B cell (primary cell): ENCODE measurements at regions not wholly inside any gene's neighbourhood (a gene's known extent, or its start where the extent isn't known, plus 50 kb on each side); places are given as distances from the start of the nearest gene placed in this dataset.

Experiments
- ATAC-seq: fragments of 200-7000 bp; cut with Tn5 transposase; one replicate; pipeline ENCODE4 v1.10.0; 2021; ENCODE audit warnings: low read depth, mild to moderate bottlenecking, moderate number of reproducible peaks, moderate library complexity
- CTCF ChIA-PET: fragments of 350-600 bp; sonication (Branson Sonifier 250); formaldehyde crosslinking; loops from one replicate; lab custom pipeline; 2021; ENCODE audit warnings: antibody characterized with exemption, inconsistent platforms; lab: Charles Lee
- POLR2A ChIA-PET: fragments of 350-600 bp; sonication (Branson Sonifier 250); formaldehyde crosslinking; loops from one replicate; lab custom pipeline; 2021; ENCODE audit warnings: antibody characterized with exemption; lab: Charles Lee
- DNase-seq: peaks from one replicate; pipeline ENCODE4 v3.0.0; 2013
- H2AFZ ChIP-seq: 2 replicates; pipeline ENCODE4 v1.6.1; 2012; ENCODE audit warnings: mild to moderate bottlenecking, low read depth, low read length; ENCODE audit not compliant: insufficient read depth, poor library complexity, severe bottlenecking
- H3K27ac ChIP-seq, 2 donors: 1 replicate in 1 of 2; 2 replicates in 1 of 2; pipeline ENCODE4 v1.5.1; 2012 to 2013; ENCODE audit warnings: low read length in 2 of 2, mild to moderate bottlenecking in 2 of 2, moderate library complexity in 1 of 2
- H3K27me3 ChIP-seq, 4 experiments: fragments of 200-600 bp in 1 of 4; sonication (generic) in 1 of 4; replicated peaks in 1 of 4; 1 replicate in 2 of 4; 2 replicates in 2 of 4; pipeline versions ENCODE4 v1.6.1 to v1.7.0; 2013 to 2016; ENCODE audit warnings: low read length in 3 of 4, mild to moderate bottlenecking in 2 of 4, mixed read lengths in 1 of 4, moderate library complexity in 1 of 4; ENCODE audit not compliant: insufficient read depth in 4 of 4, control insufficient read depth in 3 of 4; ENCODE audit errors: control extremely low read depth in 1 of 4
- H3K36me3 ChIP-seq, 2 experiments: replicated peaks in 1 of 2; 1 replicate in 1 of 2; 2 replicates in 1 of 2; pipeline versions ENCODE4 v1.6.1 to v1.7.1; 2013; ENCODE audit warnings: low read length in 1 of 2; ENCODE audit not compliant: insufficient read depth in 2 of 2, control insufficient read depth in 1 of 2; ENCODE audit errors: control extremely low read depth in 1 of 2, extremely low read depth in 1 of 2
- H3K4me1 ChIP-seq, 2 donors: fragments of 200-600 bp in 1 of 2; sonication (generic) in 1 of 2; 1 replicate in 1 of 2; 2 replicates in 1 of 2; pipeline versions ENCODE4 v1.5.1 to v1.6.1; 2013 to 2017; ENCODE audit warnings: low read length in 2 of 2; ENCODE audit not compliant: control insufficient read depth in 2 of 2, insufficient read depth in 2 of 2
- H3K4me2 ChIP-seq: replicated peaks from 2 replicates; pipeline ENCODE3; 2012; ENCODE audit warnings: mild to moderate bottlenecking, low read depth, low read length; ENCODE audit not compliant: poor library complexity, severe bottlenecking
- H3K4me3 ChIP-seq, 5 experiments: fragments of 200-600 bp in 1 of 5; sonication (generic) in 1 of 5; 1 replicate in 3 of 5; 2 replicates in 2 of 5; pipeline versions ENCODE4 v1.5.1 to v1.7.0; 2011 to 2016; ENCODE audit warnings: low read length in 4 of 5, mild to moderate bottlenecking in 4 of 5, low read depth in 2 of 5, control low read depth in 1 of 5, moderate library complexity in 1 of 5; ENCODE audit not compliant: insufficient read depth in 1 of 5; ENCODE audit errors: control extremely low read depth in 1 of 5, extremely low read depth in 1 of 5
- H3K79me2 ChIP-seq: fragments of 200-600 bp; sonication (generic); one replicate; pipeline ENCODE4 v1.6.0; 2016; ENCODE audit warnings: low read length; ENCODE audit not compliant: control insufficient read depth, insufficient read depth
- H3K9ac ChIP-seq: fragments of 200-600 bp; sonication (generic); 2 replicates; pipeline ENCODE4 v1.6.1; 2017; ENCODE audit warnings: mild to moderate bottlenecking, low read length, moderate library complexity
- H3K9me3 ChIP-seq, 3 donors: one replicate each; pipeline versions ENCODE4 v1.6.1 to v1.7.1; 2013; ENCODE audit warnings: low read length in 2 of 3; ENCODE audit not compliant: control insufficient read depth in 2 of 3, insufficient read depth in 1 of 3; ENCODE audit errors: control extremely low read depth in 1 of 3
- H4K20me1 ChIP-seq: 2 replicates; pipeline ENCODE4 v1.6.0; 2012; ENCODE audit warnings: mild to moderate bottlenecking, low read length; ENCODE audit not compliant: insufficient read depth, control insufficient read depth, poor library complexity, severe bottlenecking
- H3K27ac Mint-ChIP-seq: one replicate; pipeline ENCODE4 v1.8.0; 2021; ENCODE audit warnings: mixed read lengths
- H3K27me3 Mint-ChIP-seq: one replicate; pipeline ENCODE4 v1.8.0; 2021; ENCODE audit warnings: mixed read lengths
- H3K4me1 Mint-ChIP-seq: one replicate; pipeline ENCODE4 v1.8.0; 2021; ENCODE audit warnings: mixed read lengths
- H3K4me3 Mint-ChIP-seq: one replicate; pipeline ENCODE4 v1.8.0; 2021; ENCODE audit warnings: mixed read lengths
- H3K9me3 Mint-ChIP-seq: one replicate; pipeline ENCODE4 v1.8.0; 2022; ENCODE audit warnings: mixed read lengths; ENCODE audit not compliant: insufficient read depth
- CTCF ChIP-seq: fragments of 200-600 bp; IDR thresholded peaks from one replicate; pipeline ENCODE4 v1.8.0; 2022; ENCODE audit warnings: antibody characterized with exemption, mild to moderate bottlenecking
- EZH2 ChIP-seq: IDR thresholded peaks from 2 replicates; pipeline ENCODE4 v1.6.1; 2012; ENCODE audit warnings: borderline replicate concordance, low read depth, mild to moderate bottlenecking, moderate library complexity, low read length; ENCODE audit not compliant: insufficient read depth, poor library complexity, severe bottlenecking
- WGBS: methylation state at CpG from one replicate; pipeline ENCODE4 v1.1.5; 2013; ENCODE audit warnings: missing lambda C conversion rate; ENCODE audit not compliant: insufficient coverage; 5-methylcytosine and 5-hydroxymethylcytosine counted together
- intact Hi-C: fragments of 100-400 bp; cut with micrococcal nuclease; formaldehyde crosslinking; loops from one replicate; pipeline ENCODE4 v1.10.0; 2022

GRCh38 chr13:73492811-73493210, 434.0 kb downstream of the KLF5 start:
- Histone ChIP-seq H2AFZ (no peak overlapping the region), H3K9me3 (no peaks in the 10 kb centered on the region), H3K27me3 (no peaks in the 10 kb centered on the region), H3K9ac (no peak overlapping the region), H3K36me3 (no peaks in the 10 kb centered on the region), H4K20me1 (no peaks in the 10 kb centered on the region), H3K4me2 (no peak overlapping the region), H3K4me3 (no peak overlapping the region), H3K79me2 (no peaks in the 10 kb centered on the region), H3K4me1 (no peaks in the 10 kb centered on the region), H3K27ac (no peak overlapping the region)
- no peaks in the 10 kb centered on the region for H3K4me1 Mint-ChIP-seq
- ATAC-seq = no peak
- intact Hi-C loops = no loop called here
- H3K27ac Mint-ChIP-seq = no peak overlapping the region
- POLR2A ChIA-PET = no interaction called here
- no peak for DNase-seq
- CTCF ChIA-PET = no interaction called here
- no peak overlapping the region for H3K4me3 Mint-ChIP-seq
- no peaks in the 10 kb centered on the region for H3K9me3 Mint-ChIP-seq
- WGBS = no CpG with 5 or more reads among the region's 1 CpG
- TF ChIP-seq CTCF (no peak), EZH2 (no peak)
- H3K27me3 Mint-ChIP-seq = no peaks in the 10 kb centered on the region

- CTCF ChIA-PET = no interaction called here
- DNase-seq (no peak), ATAC-seq (no peak)
- intact Hi-C loops = no loop called here
- H4K20me1 ChIP-seq = no peaks in the 10 kb centered on the region
- no peak overlapping the region for H3K9ac ChIP-seq
- no peak overlapping the region for H2AFZ ChIP-seq
- Mint-ChIP-seq H3K27me3 (no peaks in the 10 kb centered on the region), H3K9me3 (no peaks in the 10 kb centered on the region), H3K4me3 (no peak overlapping the region), H3K27ac (no peak overlapping the region), H3K4me1 (no peaks in the 10 kb centered on the region)
- no peak overlapping the region for H3K4me3 ChIP-seq
- H3K79me2 ChIP-seq = no peaks in the 10 kb centered on the region
- POLR2A ChIA-PET = no interaction called here
- H3K4me2 ChIP-seq = no peak overlapping the region
- WGBS = 92% methylated on average over 1 of the region's 1 CpG
- H3K36me3 ChIP-seq = no peaks in the 10 kb centered on the region
- no peaks in the 10 kb centered on the region for H3K9me3 ChIP-seq
- no peak for TF ChIP-seq EZH2
- TF ChIP-seq CTCF = no peak
- no peaks in the 10 kb centered on the region for H3K4me1 ChIP-seq
- H3K27me3 ChIP-seq = no peaks in the 10 kb centered on the region
- no peak overlapping the region for H3K27ac ChIP-seq
Measured at GRCh38 chr13:73482556-73482955, 423.8 kb downstream of the KLF5 start.
